ENCODE measurements at regions not wholly inside any gene's neighbourhood (a gene's known extent, or its start where the extent isn't known, plus 50 kb on each side); places are given as distances from the start of the nearest gene placed in this dataset.

DNA sequence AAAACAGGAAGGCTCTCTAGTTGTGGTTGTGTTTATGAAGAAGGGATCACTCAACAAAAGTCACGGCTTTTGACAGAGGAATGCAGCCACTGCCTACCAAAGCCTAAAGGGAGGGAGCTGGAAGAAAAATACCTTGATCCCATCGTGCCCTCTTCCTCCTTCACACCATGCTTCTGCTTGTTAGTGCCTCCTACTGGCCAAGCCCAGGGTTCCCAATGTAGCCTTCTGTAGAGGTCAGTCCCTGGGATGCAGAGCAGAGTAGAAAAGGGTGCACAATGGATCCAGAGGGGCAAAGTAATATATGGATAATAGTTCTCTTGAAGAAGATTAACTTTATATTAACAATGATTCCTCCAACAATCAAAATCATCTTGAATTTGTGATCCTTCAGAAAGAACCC is 293.5 kb upstream of the FERMT1 start:
- no peak overlapping the region for H2BK12ac ChIP-seq (ENCODE audit: low read length)
- no peak for DNase-seq (ENCODE audit: low spot score)
- H3K4me3 ChIP-seq (ENCODE audit: low read length in 2 of 2): no peak overlapping the region
- no peak overlapping the region for H2BK120ac ChIP-seq (ENCODE audit: low read depth, low read length)
- H3K4me1 ChIP-seq (ENCODE audit: control insufficient read depth in 2 of 2, insufficient read depth in 1 of 2, low read depth in 1 of 2, low read length in 2 of 2): peaks cover 0 to 2% of the 10 kb centered on the region in 2 donors
- H3K27ac ChIP-seq (replicated peaks; ENCODE audit: low read length): no peak overlapping the region
- no peak overlapping the region for H3K23ac ChIP-seq (ENCODE audit: low read depth, low read length, poor library complexity)
- WGBS, 2 donors (ENCODE audit: extremely low coverage in 2 of 2, insufficient read length in 2 of 2, insufficient replicate concordance in 1 of 2): no CpG with 5 or more reads among the region's 2 CpGs
- no peak overlapping the region for H4K91ac ChIP-seq (ENCODE audit: low read depth, low read length, poor library complexity)
- H2AFZ ChIP-seq (ENCODE audit: low read length): no peak overlapping the region
- no peak overlapping the region for H3K4ac ChIP-seq (ENCODE audit: low read length)
- H2BK5ac ChIP-seq (ENCODE audit: low read length): no peak overlapping the region
- H3K9me3 ChIP-seq (replicated peaks in 1 of 2; ENCODE audit: control insufficient read depth in 2 of 2, insufficient read depth in 1 of 2, low read depth in 1 of 2, low read length in 2 of 2): no peaks in the 10 kb centered on the region
- no peaks in the 10 kb centered on the region for H3K79me1 ChIP-seq (ENCODE audit: low read depth, low read length)
- no peak overlapping the region for H3K18ac ChIP-seq (ENCODE audit: low read length)
- H3K4me2 ChIP-seq (ENCODE audit: insufficient read depth, low read length, poor library complexity, severe bottlenecking): no peak overlapping the region
- H3K9ac ChIP-seq (ENCODE audit: low read depth, low read length, poor library complexity): no peak overlapping the region
- no peak overlapping the region for H2AK5ac ChIP-seq (ENCODE audit: low read depth, low read length)
- no peak overlapping the region for H4K8ac ChIP-seq (ENCODE audit: low read depth, low read length)
- H2BK15ac ChIP-seq (ENCODE audit: low read length): no peak overlapping the region
- no peaks in the 10 kb centered on the region for H3K27me3 ChIP-seq (ENCODE audit: control insufficient read depth in 3 of 3, insufficient read depth in 3 of 3, low read depth in 1 of 3, low read length in 3 of 3)
- no peak overlapping the region for H3K14ac ChIP-seq (ENCODE audit: low read length)
- H3K36me3 ChIP-seq (replicated peaks in 1 of 2; ENCODE audit: control insufficient read depth in 2 of 2, insufficient read depth in 2 of 2, low read length in 2 of 2): no peaks in the 10 kb centered on the region

DNA sequence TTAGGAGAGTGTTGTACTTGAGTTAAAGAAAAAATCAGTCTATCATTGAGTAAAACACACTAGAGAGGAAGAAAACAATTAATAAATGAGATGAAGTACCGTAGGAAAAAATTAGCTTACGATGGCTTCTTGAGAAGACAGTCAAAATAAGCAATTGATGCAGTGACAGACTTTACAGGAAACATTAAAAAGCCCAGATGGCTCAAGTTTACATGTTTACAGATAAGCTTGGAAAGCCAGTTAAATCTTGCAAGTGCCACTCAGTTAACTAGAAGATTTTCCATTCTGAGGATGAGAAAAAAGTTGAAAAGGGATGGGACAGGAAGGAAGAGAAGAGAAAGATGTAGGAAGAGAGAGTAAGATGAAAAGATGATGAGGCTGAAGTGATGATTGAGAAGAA is 288.8 kb upstream of the FERMT1 start:
- Histone ChIP-seq H3K9ac (ENCODE audit: low read depth, low read length, poor library complexity) (no peak overlapping the region), H3K4ac (ENCODE audit: low read length) (no peak overlapping the region), H3K14ac (ENCODE audit: low read length) (no peak overlapping the region), H3K4me1 (ENCODE audit: control insufficient read depth in 2 of 2, insufficient read depth in 1 of 2, low read depth in 1 of 2, low read length in 2 of 2) (no peaks in the 10 kb centered on the region), H3K27me3 (ENCODE audit: control insufficient read depth in 3 of 3, insufficient read depth in 3 of 3, low read depth in 1 of 3, low read length in 3 of 3) (no peaks in the 10 kb centered on the region), H4K91ac (ENCODE audit: low read depth, low read length, poor library complexity) (no peak overlapping the region), H3K9me3 (replicated peaks in 1 of 2; ENCODE audit: control insufficient read depth in 2 of 2, insufficient read depth in 1 of 2, low read depth in 1 of 2, low read length in 2 of 2) (no peaks in the 10 kb centered on the region), H4K8ac (ENCODE audit: low read depth, low read length) (no peak overlapping the region), H3K18ac (ENCODE audit: low read length) (no peak overlapping the region), H2BK5ac (ENCODE audit: low read length) (no peak overlapping the region), H3K4me2 (ENCODE audit: insufficient read depth, low read length, poor library complexity, severe bottlenecking) (no peak overlapping the region), H2AFZ (ENCODE audit: low read length) (no peak overlapping the region), H2BK15ac (ENCODE audit: low read length) (no peak overlapping the region), H2BK120ac (ENCODE audit: low read depth, low read length) (no peak overlapping the region), H3K27ac (replicated peaks; ENCODE audit: low read length) (no peak overlapping the region), H3K36me3 (replicated peaks in 1 of 2; ENCODE audit: control insufficient read depth in 2 of 2, insufficient read depth in 2 of 2, low read length in 2 of 2) (no peaks in the 10 kb centered on the region), H3K4me3 (ENCODE audit: low read length in 2 of 2) (no peak overlapping the region), H3K79me1 (ENCODE audit: low read depth, low read length) (no peaks in the 10 kb centered on the region), H3K23ac (ENCODE audit: low read depth, low read length, poor library complexity) (no peak overlapping the region), H2BK12ac (ENCODE audit: low read length) (no peak overlapping the region), H2AK5ac (ENCODE audit: low read depth, low read length) (no peak overlapping the region)
- DNase-seq (ENCODE audit: low spot score): no peak
- WGBS, 2 donors (ENCODE audit: extremely low coverage in 2 of 2, insufficient read length in 2 of 2, insufficient replicate concordance in 1 of 2): no CpG with 5 or more reads among the region's 2 CpGs

DNA sequence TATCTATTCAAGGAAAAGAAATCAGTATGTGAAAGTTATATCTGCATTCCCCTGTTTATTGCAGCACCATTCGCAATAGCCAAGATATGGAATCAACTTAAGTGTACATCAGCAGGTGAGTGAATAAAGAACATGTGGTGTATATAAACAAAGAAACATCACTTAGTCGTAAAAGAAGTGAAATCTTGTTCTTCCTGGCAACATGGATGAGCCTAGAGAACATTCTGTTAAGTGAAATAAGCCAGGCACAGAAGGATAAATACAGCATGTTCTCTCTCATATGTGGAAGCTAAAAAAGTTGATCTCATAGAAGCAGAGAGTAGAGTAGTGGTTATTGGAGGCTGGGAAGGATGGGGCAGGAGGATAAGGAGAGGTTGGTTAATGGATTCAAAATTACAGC is 287.9 kb upstream of the FERMT1 start:
- Histone ChIP-seq H4K8ac (ENCODE audit: low read depth, low read length) (no peak overlapping the region), H3K27ac (replicated peaks; ENCODE audit: low read length) (no peak overlapping the region)
- WGBS, 2 donors (ENCODE audit: extremely low coverage in 2 of 2, insufficient read length in 2 of 2, insufficient replicate concordance in 1 of 2): no CpG with 5 or more reads among the region's 2 CpGs

DNA sequence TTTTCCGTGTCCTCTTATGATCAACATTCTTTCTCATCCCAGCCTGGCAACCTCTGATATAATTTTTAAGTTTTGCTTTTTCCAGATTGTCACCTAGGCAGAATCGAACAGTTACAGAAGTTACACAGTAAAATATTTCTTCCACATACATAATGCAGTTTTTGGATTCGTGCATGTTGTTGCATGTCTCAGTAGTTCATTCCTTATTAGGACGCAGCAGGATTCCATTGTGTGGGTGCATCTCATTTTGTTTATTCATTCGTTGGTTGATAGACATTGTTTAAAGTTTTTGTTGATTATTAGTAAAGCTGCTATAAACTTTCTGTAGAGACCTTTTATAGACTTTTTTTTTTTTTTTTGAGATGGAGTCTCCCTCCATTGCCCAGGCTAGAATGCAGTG is 284.3 kb upstream of the FERMT1 start:
- H3K4me3 ChIP-seq (ENCODE audit: low read length in 2 of 2): no peak overlapping the region
- no peak overlapping the region for H2BK120ac ChIP-seq (ENCODE audit: low read depth, low read length)
- DNase-seq (ENCODE audit: low spot score): no peak
- WGBS, 2 donors (ENCODE audit: extremely low coverage in 2 of 2, insufficient read length in 2 of 2, insufficient replicate concordance in 1 of 2): no CpG with 5 or more reads among the region's 5 CpGs
- no peak overlapping the region for H3K14ac ChIP-seq (ENCODE audit: low read length)
- H4K8ac ChIP-seq (ENCODE audit: low read depth, low read length): no peak overlapping the region
- no peaks in the 10 kb centered on the region for H3K79me1 ChIP-seq (ENCODE audit: low read depth, low read length)
- no peaks in the 10 kb centered on the region for H3K9me3 ChIP-seq (replicated peaks in 1 of 2; ENCODE audit: control insufficient read depth in 2 of 2, insufficient read depth in 1 of 2, low read depth in 1 of 2, low read length in 2 of 2)
- H2BK15ac ChIP-seq (ENCODE audit: low read length): no peak overlapping the region
- no peak overlapping the region for H3K4ac ChIP-seq (ENCODE audit: low read length)
- H3K18ac ChIP-seq (ENCODE audit: low read length): no peak overlapping the region
- no peak overlapping the region for H3K27ac ChIP-seq (replicated peaks; ENCODE audit: low read length)
- no peak overlapping the region for H3K9ac ChIP-seq (ENCODE audit: low read depth, low read length, poor library complexity)
- no peaks in the 10 kb centered on the region for H3K4me1 ChIP-seq (ENCODE audit: control insufficient read depth in 2 of 2, insufficient read depth in 1 of 2, low read depth in 1 of 2, low read length in 2 of 2)
- H3K27me3 ChIP-seq (ENCODE audit: control insufficient read depth in 3 of 3, insufficient read depth in 3 of 3, low read depth in 1 of 3, low read length in 3 of 3): no peaks in the 10 kb centered on the region
- H3K23ac ChIP-seq (ENCODE audit: low read depth, low read length, poor library complexity): no peak overlapping the region
- no peak overlapping the region for H2AFZ ChIP-seq (ENCODE audit: low read length)
- no peak overlapping the region for H2AK5ac ChIP-seq (ENCODE audit: low read depth, low read length)
- no peak overlapping the region for H2BK12ac ChIP-seq (ENCODE audit: low read length)
- no peak overlapping the region for H4K91ac ChIP-seq (ENCODE audit: low read depth, low read length, poor library complexity)
- no peaks in the 10 kb centered on the region for H3K36me3 ChIP-seq (replicated peaks in 1 of 2; ENCODE audit: control insufficient read depth in 2 of 2, insufficient read depth in 2 of 2, low read length in 2 of 2)
- H3K4me2 ChIP-seq (ENCODE audit: insufficient read depth, low read length, poor library complexity, severe bottlenecking): no peak overlapping the region
- no peak overlapping the region for H2BK5ac ChIP-seq (ENCODE audit: low read length)

More for the DNA sequence above, 287.9 kb upstream of the FERMT1 start:
- Histone ChIP-seq H3K14ac (ENCODE audit: low read length) (no peak overlapping the region), H2BK12ac (ENCODE audit: low read length) (no peak overlapping the region), H3K9ac (ENCODE audit: low read depth, low read length, poor library complexity) (no peak overlapping the region), H2BK5ac (ENCODE audit: low read length) (no peak overlapping the region), H2BK15ac (ENCODE audit: low read length) (no peak overlapping the region), H3K36me3 (replicated peaks in 1 of 2; ENCODE audit: control insufficient read depth in 2 of 2, insufficient read depth in 2 of 2, low read length in 2 of 2) (no peaks in the 10 kb centered on the region), H3K79me1 (ENCODE audit: low read depth, low read length) (no peaks in the 10 kb centered on the region), H3K4me3 (ENCODE audit: low read length in 2 of 2) (no peak overlapping the region), H3K23ac (ENCODE audit: low read depth, low read length, poor library complexity) (no peak overlapping the region), H2AK5ac (ENCODE audit: low read depth, low read length) (no peak overlapping the region), H3K27me3 (ENCODE audit: control insufficient read depth in 3 of 3, insufficient read depth in 3 of 3, low read depth in 1 of 3, low read length in 3 of 3) (no peaks in the 10 kb centered on the region), H3K4me2 (ENCODE audit: insufficient read depth, low read length, poor library complexity, severe bottlenecking) (no peak overlapping the region), H2AFZ (ENCODE audit: low read length) (no peak overlapping the region), H4K91ac (ENCODE audit: low read depth, low read length, poor library complexity) (no peak overlapping the region), H3K18ac (ENCODE audit: low read length) (no peak overlapping the region), H3K9me3 (replicated peaks in 1 of 2; ENCODE audit: control insufficient read depth in 2 of 2, insufficient read depth in 1 of 2, low read depth in 1 of 2, low read length in 2 of 2) (no peaks in the 10 kb centered on the region), H2BK120ac (ENCODE audit: low read depth, low read length) (no peak overlapping the region), H3K4me1 (ENCODE audit: control insufficient read depth in 2 of 2, insufficient read depth in 1 of 2, low read depth in 1 of 2, low read length in 2 of 2) (no peaks in the 10 kb centered on the region), H3K4ac (ENCODE audit: low read length) (no peak overlapping the region)
- no peak for DNase-seq (ENCODE audit: low spot score)
